ENCODE measurements at regions not wholly inside any gene's neighbourhood (a gene's known extent, or its start where the extent isn't known, plus 50 kb on each side); places are given as distances from the start of the nearest gene placed in this dataset.
"Not testable (repeated sequence)": the region's sequence is repeated elsewhere in the genome, so short reads cannot be mapped to it uniquely, and the experiment has no call there.

DNA sequence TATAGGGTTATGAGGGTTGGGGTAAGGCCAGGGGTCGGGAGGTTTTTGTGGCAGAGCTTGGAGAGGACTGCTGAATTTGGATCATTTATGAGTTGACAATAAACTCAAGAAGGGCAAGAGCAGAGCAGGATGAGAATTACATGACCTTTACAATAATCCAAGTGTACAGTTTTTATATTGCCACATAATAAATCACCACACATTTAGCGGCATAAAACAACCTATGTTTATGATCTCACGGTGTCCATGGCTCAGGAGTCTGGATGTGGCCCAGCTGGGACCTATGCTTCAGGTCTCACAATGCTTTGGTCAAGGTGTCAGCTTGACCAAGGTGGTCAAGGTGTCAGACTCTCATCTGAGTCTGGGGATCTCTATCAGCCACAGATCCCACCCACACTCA, 118.3 kb upstream of the WSCD1 start:
- DNase-seq (ENCODE audit: low read depth in 2 of 2) = no peak

- no peak for DNase-seq (ENCODE audit: low read depth in 2 of 2)
Measured at GRCh38 chr17:5952518-5952917, 117.7 kb upstream of the WSCD1 start.

GRCh38 chr17:5955764-5956163, 114.4 kb upstream of the WSCD1 start:
- DNase-seq (ENCODE audit: low read depth in 2 of 2) = no peak

DNA sequence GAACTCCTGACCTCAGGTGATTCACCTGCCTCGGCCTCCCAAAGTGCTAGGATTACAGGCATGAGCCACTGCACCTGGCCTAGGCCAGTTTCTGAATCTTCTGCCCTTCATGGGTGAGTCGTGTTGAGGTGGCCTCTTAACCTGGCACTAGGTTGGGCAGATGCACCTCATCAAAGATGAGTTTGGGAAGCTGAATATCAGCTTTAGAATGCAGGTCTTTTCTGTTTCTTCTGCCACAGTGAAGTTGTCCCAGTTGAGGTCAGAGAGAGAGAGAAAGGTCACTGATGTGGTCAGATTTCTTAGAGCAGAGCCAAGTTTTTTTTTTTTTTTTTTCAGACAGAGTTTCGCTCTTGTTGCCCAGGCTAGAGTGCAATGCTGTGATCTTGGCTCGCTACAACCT, 111.3 kb upstream of the WSCD1 start:
- no peak for DNase-seq (ENCODE audit: low read depth in 2 of 2)

DNA sequence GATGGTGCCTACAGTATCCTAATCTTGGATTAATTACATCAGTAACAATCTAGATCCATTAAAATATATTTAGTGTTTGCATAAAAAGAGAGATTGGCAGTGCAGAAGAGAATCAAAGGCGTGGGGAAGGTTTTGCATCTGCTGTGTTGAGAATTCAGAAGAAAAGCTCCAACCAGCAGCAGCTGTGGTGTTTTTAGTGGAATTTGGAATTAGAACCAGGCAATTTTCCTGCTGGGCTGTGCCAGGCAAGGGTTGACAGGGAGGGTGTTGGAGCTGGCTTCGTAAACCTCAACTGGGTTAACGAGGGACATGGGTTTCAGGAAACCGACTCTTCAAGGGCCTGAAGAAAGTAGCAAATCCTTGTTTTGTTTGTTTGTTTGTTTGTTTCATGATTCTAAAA, 107.8 kb upstream of the WSCD1 start:
- DNase-seq (ENCODE audit: low read depth in 2 of 2) = no peak

DNA sequence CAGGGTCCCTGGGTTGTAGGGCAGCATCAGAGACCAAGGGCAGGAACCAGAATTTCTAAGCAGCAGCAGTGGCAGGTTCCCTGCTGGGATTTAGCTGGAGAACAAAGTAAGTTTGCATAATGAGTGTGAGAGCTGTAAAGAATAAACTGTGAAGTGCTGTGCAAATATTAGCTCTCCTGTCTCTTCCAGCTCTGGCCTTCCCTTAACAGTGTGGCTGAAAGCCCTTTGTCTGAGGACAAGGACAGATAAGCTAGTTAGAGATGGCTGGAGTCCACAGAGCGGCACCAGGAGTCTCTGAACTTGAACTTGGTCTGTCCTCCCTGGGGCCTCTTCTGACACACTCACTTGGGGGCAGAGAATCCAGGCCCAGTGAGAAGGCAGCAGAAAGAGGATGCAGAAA, 98.2 kb upstream of the WSCD1 start:
- DNase-seq (ENCODE audit: low read depth in 2 of 2) = no peak

- DNase-seq (ENCODE audit: low read depth in 2 of 2) = no peak
Measured at GRCh38 chr17:5973410-5973809, 96.8 kb upstream of the WSCD1 start.

DNA sequence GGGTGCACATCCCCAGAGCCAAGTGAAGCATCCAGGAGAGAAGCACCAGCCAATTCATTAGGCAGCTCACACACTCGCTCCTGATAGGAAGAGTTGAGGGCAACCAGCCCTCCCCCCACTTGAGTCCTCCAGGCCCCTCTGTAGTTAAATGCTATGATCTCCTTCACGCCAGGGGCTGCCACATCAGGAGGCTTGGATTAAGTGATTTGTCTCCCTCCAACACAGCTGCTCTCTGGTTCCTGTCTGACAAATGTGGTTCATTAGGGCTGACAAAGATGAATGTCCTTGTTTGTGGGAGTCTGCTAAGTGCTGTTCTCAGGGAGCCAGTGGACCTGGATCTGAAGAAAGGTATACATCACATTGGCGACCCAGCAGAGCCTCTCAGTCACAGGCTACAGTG, 94.5 kb upstream of the WSCD1 start:
- no peak for DNase-seq (ENCODE audit: low read depth in 2 of 2)

GRCh38 chr17:5976251-5976650, 93.9 kb upstream of the WSCD1 start:
- no peak for DNase-seq (ENCODE audit: low read depth in 2 of 2)

DNA sequence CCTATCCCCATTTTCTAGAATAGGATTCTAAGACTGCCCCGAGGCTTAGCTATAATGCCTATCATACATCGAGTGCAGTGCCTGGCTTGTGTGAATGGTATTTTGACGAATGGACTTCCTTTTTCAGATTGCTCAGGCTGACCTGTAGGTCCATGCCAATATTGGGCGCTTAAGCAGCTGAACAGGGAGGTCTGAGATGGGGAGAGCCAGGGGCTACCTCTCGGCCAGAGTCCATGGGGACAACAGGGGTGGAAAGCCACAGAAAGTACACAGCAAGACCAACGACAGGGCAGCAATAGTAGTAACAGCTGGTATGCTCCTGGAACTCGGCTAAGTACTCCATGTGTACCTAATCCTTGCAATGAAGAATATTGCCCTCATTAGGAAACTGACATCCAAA, 91.7 kb upstream of the WSCD1 start:
- DNase-seq (ENCODE audit: low read depth in 2 of 2) = no peak

- no peak for DNase-seq (ENCODE audit: low read depth in 2 of 2)
Measured at GRCh38 chr17:5980941-5981340, 89.2 kb upstream of the WSCD1 start.

- DNase-seq (ENCODE audit: low read depth in 2 of 2) = no peak
Measured at GRCh38 chr17:5986644-5987043, 83.5 kb upstream of the WSCD1 start.

GRCh38 chr17:6000426-6000825, 69.8 kb upstream of the WSCD1 start:
- DNase-seq (ENCODE audit: low read depth in 2 of 2) = no peak

- not testable (repeated sequence) for DNase-seq (ENCODE audit: low read depth in 2 of 2)
Measured at GRCh38 chr17:6003221-6003620, 67.0 kb upstream of the WSCD1 start.

GRCh38 chr17:6005939-6006338, 64.2 kb upstream of the WSCD1 start:
- DNase-seq (ENCODE audit: low read depth in 2 of 2) = no peak

DNA sequence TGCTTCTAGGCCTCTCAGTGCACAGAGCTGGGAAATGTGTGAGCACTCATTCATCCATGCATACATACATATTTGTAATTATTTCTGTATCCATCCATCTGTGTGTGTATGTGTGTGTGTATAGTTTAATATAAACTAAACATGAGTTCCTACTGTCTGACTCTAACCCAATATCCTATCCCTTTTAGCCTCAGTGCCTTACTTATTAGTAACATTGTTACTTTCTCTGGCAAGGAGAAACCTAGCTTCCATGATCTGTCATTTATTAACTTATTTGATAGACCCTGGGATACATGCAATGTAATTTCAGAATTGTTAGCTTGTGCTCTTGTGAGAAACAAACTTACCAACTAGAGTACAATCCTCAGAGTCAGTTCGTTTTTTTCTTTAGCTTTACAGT, 59.0 kb upstream of the WSCD1 start:
- no peak for DNase-seq (ENCODE audit: low read depth in 2 of 2)

DNA sequence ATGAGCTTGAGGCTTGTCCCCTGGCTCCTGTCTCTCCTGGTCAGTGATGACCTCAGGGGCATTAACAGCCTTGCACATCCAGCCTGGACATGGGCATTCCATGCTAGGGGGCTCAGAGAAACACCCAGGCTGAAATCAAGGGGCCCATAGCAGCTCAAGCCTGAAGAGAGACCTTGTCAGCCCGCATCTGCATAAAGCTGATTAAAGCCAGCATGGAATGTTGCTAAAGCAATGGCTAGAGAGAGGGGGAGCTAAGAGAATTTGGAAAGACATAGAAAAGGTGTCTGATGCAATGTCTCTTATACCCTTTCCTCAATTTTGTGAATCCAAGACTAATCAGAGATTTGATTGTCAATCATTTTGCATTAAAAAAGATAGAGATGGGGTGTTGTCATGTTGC, 51.4 kb upstream of the WSCD1 start:
- DNase-seq (ENCODE audit: low read depth in 2 of 2) = no peak

DNA sequence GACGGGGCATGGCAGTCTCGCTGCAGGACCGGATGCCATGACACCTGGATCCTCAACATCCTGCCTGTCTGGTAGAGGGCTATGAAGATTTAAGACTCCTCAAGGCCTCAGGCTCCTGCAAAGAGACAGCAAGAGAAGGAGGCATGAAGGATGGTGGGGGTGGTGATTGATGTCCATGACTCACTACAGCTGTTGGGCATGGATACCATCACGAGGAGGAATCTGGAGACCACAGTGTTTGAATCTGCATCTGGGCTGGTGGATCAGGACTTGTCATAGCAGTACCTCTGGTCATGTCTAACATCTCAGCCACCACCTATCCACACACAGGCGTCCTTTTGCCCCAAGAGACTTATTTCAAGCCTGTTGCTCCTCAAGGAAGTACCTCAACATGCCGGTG, 50.2 kb upstream of the WSCD1 start:
- peak; percentile 1 to 4 for DNase-seq (ENCODE audit: low read depth in 2 of 2)

- no peak for DNase-seq (ENCODE audit: low read depth in 2 of 2)
Measured at GRCh38 chr17:6020376-6021010, 49.7 kb upstream of the WSCD1 start.
